ENCODE measurements at regions not wholly inside any gene's neighbourhood (a gene's known extent, or its start where the extent isn't known, plus 50 kb on each side); places are given as distances from the start of the nearest gene placed in this dataset.

- DNase-seq, result no peak
- H3K4me1 ChIP-seq (ENCODE audit: insufficient read depth), result no peaks in the 10 kb centered on the region
- H3K27me3 ChIP-seq, result no peaks in the 10 kb centered on the region
- TF ChIP-seq CTCF (IDR thresholded peaks at IDR 0.05), result no peak
- TF ChIP-seq POLR2A (IDR thresholded peaks at IDR 0.05), result no peak
- no peak for TF ChIP-seq EP300 (IDR thresholded peaks at IDR 0.05)
- no peaks in the 10 kb centered on the region for H3K9me3 ChIP-seq
- H3K4me3 ChIP-seq, result no peak overlapping the region
- intact Hi-C loops (cut with DNase I), result no loop called here
- no peak overlapping the region for H3K27ac ChIP-seq
- H3K36me3 ChIP-seq, result no peaks in the 10 kb centered on the region
- WGBS, 3 donors, result 46 to 89% (median 79%) methylated on average over 7 of the region's 7 CpGs
These were observed 92.9 kb downstream of the DRD1 start for GRCh38 chr5:175351126-175351525.

- WGBS, 3 donors, result 0 to 4% (median 4%) methylated on average over 1 of the region's 1 CpG
- no peak overlapping the region for H3K4me3 ChIP-seq
- H3K9me3 ChIP-seq, result no peaks in the 10 kb centered on the region
- intact Hi-C loops (cut with DNase I), result no loop called here
- H3K27me3 ChIP-seq, result no peaks in the 10 kb centered on the region
- H3K36me3 ChIP-seq, result no peaks in the 10 kb centered on the region
- no peak overlapping the region for H3K27ac ChIP-seq
- DNase-seq, result no peak
- no peaks in the 10 kb centered on the region for H3K4me1 ChIP-seq (ENCODE audit: insufficient read depth)
- no peak for TF ChIP-seq CTCF (IDR thresholded peaks at IDR 0.05)
- TF ChIP-seq EP300 (IDR thresholded peaks at IDR 0.05), result no peak
- no peak for TF ChIP-seq POLR2A (IDR thresholded peaks at IDR 0.05)
These were observed 96.1 kb downstream of the DRD1 start for GRCh38 chr5:175347931-175348330.

GRCh38 chr5:175347027-175347426 is 97.0 kb downstream of the DRD1 start:
- Histone ChIP-seq H3K27ac (no peak overlapping the region), H3K36me3 (no peaks in the 10 kb centered on the region), H3K4me3 (no peak overlapping the region), H3K4me1 (ENCODE audit: insufficient read depth) (no peaks in the 10 kb centered on the region), H3K27me3 (no peaks in the 10 kb centered on the region), H3K9me3 (no peaks in the 10 kb centered on the region)
- intact Hi-C loops (cut with DNase I), result no loop called here
- TF ChIP-seq CTCF (IDR thresholded peaks at IDR 0.05), result no peak
- 24 to 48% (median 34%) methylated on average over 5 of the region's 5 CpGs for WGBS, 3 donors
- DNase-seq, result no peak

DNA sequence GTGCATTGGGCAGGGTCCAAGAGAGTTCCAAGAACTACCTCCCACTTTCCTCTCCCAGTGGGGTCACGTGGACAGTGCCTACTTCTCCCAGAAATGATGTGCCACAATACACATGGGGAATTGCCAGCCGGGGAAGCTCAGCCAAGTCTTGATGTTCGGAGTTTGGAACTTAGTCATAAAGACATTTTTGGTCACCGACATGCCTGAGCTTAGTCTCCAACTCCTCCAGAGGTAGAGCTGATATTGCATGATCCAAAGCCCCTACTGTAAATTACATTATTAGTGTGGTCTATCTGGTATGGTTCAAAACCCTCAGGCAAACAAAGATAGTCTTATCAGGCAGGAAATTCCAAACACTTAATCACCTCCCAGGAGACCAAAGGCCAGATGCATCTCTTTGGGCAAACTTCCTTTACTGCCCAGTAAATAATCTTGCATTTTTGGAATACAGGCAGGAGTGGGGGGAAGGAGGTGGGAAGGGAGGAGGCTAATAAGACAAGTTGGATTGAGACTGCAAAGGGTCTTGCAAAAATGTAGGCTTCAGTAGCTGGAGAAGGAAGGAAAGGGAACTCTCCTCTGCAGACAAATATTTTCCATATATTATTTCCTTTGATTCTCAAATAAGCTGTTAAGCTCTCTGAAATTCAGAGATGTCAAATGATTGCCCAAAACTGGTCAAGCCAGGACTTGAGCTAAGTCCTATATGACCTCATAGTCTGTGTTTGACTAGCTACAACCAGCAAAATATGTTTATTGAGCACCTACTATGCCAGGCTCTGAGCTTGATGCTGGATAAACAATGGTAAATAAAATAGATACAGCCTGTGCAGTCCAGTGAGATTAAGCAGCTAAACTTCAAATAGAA is 99.4 kb downstream of the DRD1 start:
- DNase-seq, result no peak
- 5 to 18% (median 14%) methylated on average over 4 of the region's 4 CpGs for WGBS, 3 donors
- intact Hi-C loops (cut with DNase I), result no loop called here

More for the DNA sequence above, 99.4 kb downstream of the DRD1 start:
- Histone ChIP-seq H3K4me3 (no peak overlapping the region), H3K27me3 (no peaks in the 10 kb centered on the region), H3K27ac (no peak overlapping the region), H3K36me3 (no peaks in the 10 kb centered on the region), H3K4me1 (ENCODE audit: insufficient read depth) (no peaks in the 10 kb centered on the region), H3K9me3 (no peaks in the 10 kb centered on the region)
- TF ChIP-seq EP300 (IDR thresholded peaks at IDR 0.05), result no peak
- TF ChIP-seq CTCF (IDR thresholded peaks at IDR 0.05), result no peak
- TF ChIP-seq POLR2A (IDR thresholded peaks at IDR 0.05), result no peak

Measured in ovary (tissue), 7 donors.